SIG-M5 treated with dmso at 0.1 percent for 504 hours (cell line): ENCODE measurements at regions not wholly inside any gene's neighbourhood (a gene's known extent, or its start where the extent isn't known, plus 50 kb on each side); places are given as distances from the start of the nearest gene placed in this dataset.
"Not testable (repeated sequence)": the region's sequence is repeated elsewhere in the genome, so short reads cannot be mapped to it uniquely, and the experiment has no call there.

Source experiments
- DNase-seq: peaks from one replicate; lab custom pipeline; 2025; ENCODE audit not compliant: unreplicated experiment; lab: John Stamatoyannopoulos, UW

- no peak for DNase-seq
Measured at GRCh38 chr6:81875782-81876293, 123.4 kb upstream of the TENT5A start.

- DNase-seq, result not testable (repeated sequence)
Measured at GRCh38 chr6:81869749-81870508, 117.4 kb upstream of the TENT5A start.

- no peak for DNase-seq
Measured at GRCh38 chr6:81865712-81866111, 113.2 kb upstream of the TENT5A start.

GRCh38 chr6:81864124-81864523, 111.6 kb upstream of the TENT5A start:
- no peak for DNase-seq

GRCh38 chr6:81863123-81863522, 110.6 kb upstream of the TENT5A start:
- DNase-seq, result no peak

GRCh38 chr6:81861281-81861680, 108.8 kb upstream of the TENT5A start:
- DNase-seq, result no peak

- DNase-seq, result no peak
Measured at GRCh38 chr6:81859884-81860283, 107.4 kb upstream of the TENT5A start.

- no peak for DNase-seq
Measured at GRCh38 chr6:81857812-81858211, 105.3 kb upstream of the TENT5A start.

- DNase-seq, result no peak
Measured at GRCh38 chr6:81856872-81857271, 104.4 kb upstream of the TENT5A start.

- no peak for DNase-seq
Measured at GRCh38 chr6:81854474-81854873, 102.0 kb upstream of the TENT5A start.

- no peak for DNase-seq
Measured at GRCh38 chr6:81853975-81854374, 101.5 kb upstream of the TENT5A start.

- DNase-seq, result no peak
Measured at GRCh38 chr6:81849248-81849647, 96.8 kb upstream of the TENT5A start.

- DNase-seq, result no peak
Measured at GRCh38 chr6:81847866-81848265, 95.4 kb upstream of the TENT5A start.

GRCh38 chr6:81844686-81845085, 92.2 kb upstream of the TENT5A start:
- DNase-seq, result no peak

GRCh38 chr6:81843302-81843701, 90.8 kb upstream of the TENT5A start:
- DNase-seq, result no peak

- DNase-seq, result no peak
Measured at GRCh38 chr6:81842254-81842653, 89.8 kb upstream of the TENT5A start.

- DNase-seq, result no peak
Measured at GRCh38 chr6:81838724-81839426, 86.4 kb upstream of the TENT5A start.

- peak; percentile 20 for DNase-seq
Measured at GRCh38 chr6:81838031-81838430, 85.5 kb upstream of the TENT5A start.

GRCh38 chr6:81834141-81834681, 81.7 kb upstream of the TENT5A start:
- no peak for DNase-seq

GRCh38 chr6:81832304-81832703, 79.8 kb upstream of the TENT5A start:
- no peak for DNase-seq

- no peak for DNase-seq
Measured at GRCh38 chr6:81831274-81831673, 78.8 kb upstream of the TENT5A start.

- no peak for DNase-seq
Measured at GRCh38 chr6:81826784-81827183, 74.3 kb upstream of the TENT5A start.
